H1 (cell line): ENCODE measurements at regions not wholly inside any gene's neighbourhood (a gene's known extent, or its start where the extent isn't known, plus 50 kb on each side); places are given as distances from the start of the nearest gene placed in this dataset.

ENCODE experiments used
- KDM4A ChIP-seq: IDR thresholded peaks from one replicate; pipeline ENCODE4 v1.7.1; 2012; ENCODE audit warnings: low read depth, mild to moderate bottlenecking, moderate library complexity, low read length, inconsistent platforms; ENCODE audit not compliant: severe bottlenecking
- RNF2 ChIP-seq: fragments of 200-900, 300-1000 bp; sonication (generic); IDR thresholded peaks from 2 replicates; pipeline ENCODE4 v1.7.1; 2016; ENCODE audit warnings: borderline replicate concordance, low read depth, mild to moderate bottlenecking, antibody characterized with exemption, low read length; ENCODE audit not compliant: poor library complexity, severe bottlenecking; ENCODE audit errors: missing control alignments
- SIN3A ChIP-seq, 2 experiments: IDR thresholded peaks in 1 of 2; conservative IDR thresholded peaks in 1 of 2; 2 replicates each; pipeline ENCODE4 v1.6.1; 2011 to 2012; ENCODE audit warnings: low read length in 2 of 2, improper control_type of control experiment in 1 of 2, low read depth in 1 of 2, mild to moderate bottlenecking in 1 of 2
- TEAD4 ChIP-seq: IDR thresholded peaks from 2 replicates; pipeline ENCODE4 v1.6.1; 2012; ENCODE audit warnings: low read depth, low read length, inconsistent platforms, mixed read lengths
- USF2 ChIP-seq: IDR thresholded peaks from 2 replicates; pipeline ENCODE4 v1.6.1; 2011; ENCODE audit warnings: low read length, improper control_type of control experiment

- TF ChIP-seq SIN3A (conservative IDR thresholded peaks at IDR 0.05 in 1 of 2, IDR thresholded peaks at IDR 0.05 in 1 of 2; ENCODE audit: low read depth in 1 of 2, low read length in 2 of 2) (no peak), TEAD4 (no peak), RNF2 (no peak), KDM4A (no peak), USF2 (no peak)
These were observed 251.7 kb upstream of the CXCL12 start (continued) for GRCh38 chr10:44636625-44637024.
